GM23248 (cell line): ENCODE measurements at regions not wholly inside any gene's neighbourhood (a gene's known extent, or its start where the extent isn't known, plus 50 kb on each side); places are given as distances from the start of the nearest gene placed in this dataset.

Source experiments
- EZH2 ChIP-seq: fragments of 200-600 bp; sonication (generic); IDR thresholded peaks from 2 replicates; pipeline ENCODE4 v1.6.1; 2018; ENCODE audit warnings: antibody characterized with exemption, mild to moderate bottlenecking; ENCODE audit not compliant: insufficient read depth, poor library complexity, severe bottlenecking
- EZH2phosphoT487 ChIP-seq: fragments of 200-600 bp; sonication (generic); IDR thresholded peaks from 2 replicates; pipeline ENCODE4 v1.6.1; 2018; ENCODE audit warnings: antibody characterized with exemption, moderate library complexity, mild to moderate bottlenecking, low read depth; ENCODE audit not compliant: insufficient read depth

- TF ChIP-seq EZH2 = no peak
- TF ChIP-seq EZH2phosphoT487 = no peak
These were observed 458.1 kb downstream of the HTR7 start for GRCh38 chr10:90399782-90400181.
